HEK293 (cell line): ENCODE measurements at regions not wholly inside any gene's neighbourhood (a gene's known extent, or its start where the extent isn't known, plus 50 kb on each side); places are given as distances from the start of the nearest gene placed in this dataset.

ENCODE experiments used
- CTCF ChIA-PET: fragments of 350-600 bp; formaldehyde crosslinking; extraction: SDS; loops from one replicate; lab custom pipeline; 2021; ENCODE audit warnings: antibody characterized with exemption; lab: Yijun Ruan, JAX
- POLR2A ChIA-PET: fragments of 300-600 bp; formaldehyde crosslinking; extraction: SDS; loops from one replicate; lab custom pipeline; 2020; ENCODE audit warnings: antibody characterized with exemption, inconsistent platforms; lab: Yijun Ruan, JAX
- H3K27ac ChIP-seq: fragments of 200-500 bp; sonication (Bioruptor generic); 2 replicates; pipeline ENCODE4 v1.5.1; 2014; ENCODE audit warnings: low read depth, low read length, control low read depth, inconsistent platforms; ENCODE audit errors: extremely low read depth
- H3K36me3 ChIP-seq, 2 experiments: fragments of 200-500 bp in 1 of 2; sonication (Bioruptor generic) in 1 of 2; 1 replicate in 1 of 2; 2 replicates in 1 of 2; pipeline ENCODE4 v1.5.1; 2014 to 2017; ENCODE audit warnings: inconsistent platforms in 2 of 2, low read length in 2 of 2; ENCODE audit not compliant: control insufficient read depth in 2 of 2, insufficient read depth in 1 of 2
- H3K4me1 ChIP-seq: fragments of 200-500 bp; sonication (Bioruptor generic); 2 replicates; pipeline ENCODE4 v1.5.1; 2014; ENCODE audit warnings: mild to moderate bottlenecking, low read length, inconsistent platforms; ENCODE audit not compliant: control insufficient read depth, insufficient read depth
- H3K4me3 ChIP-seq: 2 replicates; pipeline ENCODE4 v1.5.1; 2011; ENCODE audit warnings: low read depth, mild to moderate bottlenecking, control low read depth, low read length, moderate library complexity
- H3K9me3 ChIP-seq: fragments of 200-500 bp; sonication (Bioruptor generic); 2 replicates; pipeline ENCODE4 v1.5.1; 2014; ENCODE audit warnings: low read depth, low read length, inconsistent platforms; ENCODE audit not compliant: control insufficient read depth, insufficient read depth
- EGR2 ChIP-seq: fragments of 450-650 bp; formaldehyde crosslinking; IDR thresholded peaks from 2 replicates; pipeline ENCODE4 v1.5.1; 2016; ENCODE audit warnings: low read depth, missing biosample characterization, missing genetic modification characterization
- GFI1B ChIP-seq: fragments of 450-650 bp; formaldehyde crosslinking; IDR thresholded peaks from 2 replicates; pipeline ENCODE4 v1.5.1; 2016; ENCODE audit warnings: missing biosample characterization, missing genetic modification characterization
- MEIS1 ChIP-seq: sonication (generic); formaldehyde crosslinking; IDR thresholded peaks from 2 replicates; pipeline ENCODE4 v1.8.1; 2022; ENCODE audit warnings: missing genetic modification reagents, mild to moderate bottlenecking, borderline replicate concordance
- PRDM1 ChIP-seq: fragments of 450-650 bp; formaldehyde crosslinking; IDR thresholded peaks from 2 replicates; pipeline ENCODE4; 2016; ENCODE audit warnings: missing biosample characterization, missing genetic modification characterization
- RBAK ChIP-seq: fragments of 450-650 bp; formaldehyde crosslinking; IDR thresholded peaks from 2 replicates; pipeline ENCODE4 v1.5.1; 2016; ENCODE audit warnings: missing biosample characterization, missing genetic modification characterization
- TCF7L2 ChIP-seq: IDR thresholded peaks from 2 replicates; pipeline ENCODE4 v1.6.1; 2011; ENCODE audit warnings: low read depth, mild to moderate bottlenecking, inconsistent platforms, low read length, moderate library complexity, borderline replicate concordance
- ZFP37 ChIP-seq: fragments of 450-650 bp; formaldehyde crosslinking; IDR thresholded peaks from 2 replicates; pipeline ENCODE4 v1.5.1; 2016; ENCODE audit warnings: missing biosample characterization, missing genetic modification characterization
- ZFP41 ChIP-seq: fragments of 450-650 bp; formaldehyde crosslinking; IDR thresholded peaks from 2 replicates; pipeline ENCODE4 v1.5.1; 2016; ENCODE audit warnings: missing biosample characterization, missing genetic modification characterization, borderline replicate concordance
- ZNF202 ChIP-seq: fragments of 450-650 bp; formaldehyde crosslinking; IDR thresholded peaks from 2 replicates; pipeline ENCODE4 v1.5.1; 2016; ENCODE audit warnings: missing biosample characterization, missing genetic modification characterization, borderline replicate concordance
- ZNF223 ChIP-seq: fragments of 450-650 bp; formaldehyde crosslinking; IDR thresholded peaks from 2 replicates; pipeline ENCODE4 v1.5.1; 2016; ENCODE audit warnings: missing biosample characterization, missing genetic modification characterization
- ZNF23 ChIP-seq: fragments of 450-650 bp; formaldehyde crosslinking; IDR thresholded peaks from 2 replicates; pipeline ENCODE4 v1.5.1; 2016; ENCODE audit warnings: missing biosample characterization, missing genetic modification characterization, borderline replicate concordance
- ZNF514 ChIP-seq: fragments of 450-650 bp; formaldehyde crosslinking; IDR thresholded peaks from 2 replicates; pipeline ENCODE4 v1.5.1; 2016; ENCODE audit warnings: missing biosample characterization, missing genetic modification characterization
- ZNF521 ChIP-seq: fragments of 450-650 bp; formaldehyde crosslinking; IDR thresholded peaks from 2 replicates; pipeline ENCODE4 v1.5.1; 2017; ENCODE audit warnings: missing biosample characterization, mild to moderate bottlenecking, missing genetic modification characterization
- ZNF530 ChIP-seq: fragments of 450-650 bp; formaldehyde crosslinking; IDR thresholded peaks from 2 replicates; pipeline ENCODE4 v1.5.1; 2016; ENCODE audit warnings: low read depth, missing biosample characterization, missing genetic modification characterization
- ZNF558 ChIP-seq: fragments of 450-650 bp; formaldehyde crosslinking; IDR thresholded peaks from 2 replicates; pipeline ENCODE4 v1.5.1; 2016; ENCODE audit warnings: missing biosample characterization, missing genetic modification characterization
- ZNF610 ChIP-seq: fragments of 450-650 bp; formaldehyde crosslinking; IDR thresholded peaks from 2 replicates; pipeline ENCODE4 v1.5.1; 2016; ENCODE audit warnings: missing biosample characterization, missing genetic modification characterization, borderline replicate concordance
- ZNF626 ChIP-seq: fragments of 450-650 bp; sonication (Bioruptor Pico); formaldehyde crosslinking; IDR thresholded peaks from 2 replicates; pipeline ENCODE4 v1.5.1; 2018; ENCODE audit warnings: missing biosample characterization, missing genetic modification characterization, inconsistent platforms
- ZNF660 ChIP-seq: fragments of 450-650 bp; IDR thresholded peaks from 2 replicates; pipeline ENCODE4 v1.5.1; 2018; ENCODE audit warnings: missing biosample characterization, mild to moderate bottlenecking, missing genetic modification characterization
- ZSCAN16 ChIP-seq: fragments of 450-650 bp; formaldehyde crosslinking; IDR thresholded peaks from 2 replicates; pipeline ENCODE4 v1.5.1; 2016; ENCODE audit warnings: missing biosample characterization, missing genetic modification characterization
- ZSCAN23 ChIP-seq: fragments of 450-650 bp; formaldehyde crosslinking; IDR thresholded peaks from 2 replicates; pipeline ENCODE4 v1.5.1; 2016; ENCODE audit warnings: missing biosample characterization, missing genetic modification characterization
- TF ChIP-seq, protein P1 (sequence below): fragments of 450-650 bp; formaldehyde crosslinking; conservative IDR thresholded peaks from 2 replicates; pipeline ENCODE4 v1.5.1; 2016; ENCODE audit warnings: low read depth, missing biosample characterization, missing genetic modification characterization
- TF ChIP-seq, protein P2 (sequence below): fragments of 450-650 bp; formaldehyde crosslinking; IDR thresholded peaks from 2 replicates; pipeline ENCODE4 v1.5.1; 2016; ENCODE audit warnings: missing biosample characterization, missing genetic modification characterization
- TF ChIP-seq, protein P3 (sequence below): fragments of 450-650 bp; formaldehyde crosslinking; IDR thresholded peaks from 2 replicates; pipeline ENCODE4 v1.5.1; 2017; ENCODE audit warnings: missing biosample characterization, missing genetic modification characterization
- TF ChIP-seq, protein P4 (sequence below): fragments of 450-650 bp; formaldehyde crosslinking; IDR thresholded peaks from 2 replicates; pipeline ENCODE4 v1.5.1; 2016; ENCODE audit warnings: missing biosample characterization, missing genetic modification characterization
- TF ChIP-seq, protein P5 (sequence below): fragments of 450-650 bp; formaldehyde crosslinking; IDR thresholded peaks from 2 replicates; pipeline ENCODE4 v1.5.1; 2016; ENCODE audit warnings: missing biosample characterization, missing genetic modification characterization

DNA sequence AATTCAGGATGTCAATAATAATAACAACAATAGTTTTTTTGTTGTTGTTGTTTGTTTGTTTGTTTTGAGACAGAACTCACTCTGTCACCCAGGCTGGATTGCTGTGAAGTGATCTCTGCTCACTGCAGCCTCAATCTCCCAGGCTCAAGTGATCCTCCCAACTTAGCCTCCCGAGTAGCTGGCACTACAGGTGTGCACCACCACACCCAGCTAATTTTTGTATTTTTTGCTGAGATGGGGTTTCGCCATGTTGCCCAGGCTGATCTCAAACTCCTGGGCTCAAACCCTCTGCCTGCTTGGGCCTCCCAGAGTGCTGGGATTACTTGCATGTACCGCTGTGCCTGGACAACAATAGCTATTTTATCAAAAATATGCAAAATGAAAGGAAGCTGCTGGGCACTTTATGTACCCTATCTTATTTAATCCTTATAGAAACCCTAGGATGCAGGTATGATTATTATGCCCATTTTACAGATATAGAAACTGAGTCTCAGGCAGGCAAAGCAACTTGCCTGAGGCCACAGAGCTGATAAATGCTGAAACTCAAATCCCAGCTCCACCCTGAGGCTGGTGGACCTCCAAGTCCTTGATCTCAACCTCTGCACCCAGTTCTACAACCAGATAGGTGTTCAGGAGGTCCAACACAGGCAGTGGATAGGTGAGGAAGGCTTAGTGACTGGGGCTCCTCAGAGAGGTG is 57.4 kb upstream of the CTPS1 start (continued):
- TF ChIP-seq ZNF660 (tag by site-specific recombination) (no peak), ZSCAN23 (tag by site-specific recombination) (no peak), ZSCAN16 (tag by site-specific recombination) (no peak), ZNF521 (tag by site-specific recombination) (no peak), GFI1B (tag by site-specific recombination) (no peak)
- TF ChIP-seq, protein P1, sequence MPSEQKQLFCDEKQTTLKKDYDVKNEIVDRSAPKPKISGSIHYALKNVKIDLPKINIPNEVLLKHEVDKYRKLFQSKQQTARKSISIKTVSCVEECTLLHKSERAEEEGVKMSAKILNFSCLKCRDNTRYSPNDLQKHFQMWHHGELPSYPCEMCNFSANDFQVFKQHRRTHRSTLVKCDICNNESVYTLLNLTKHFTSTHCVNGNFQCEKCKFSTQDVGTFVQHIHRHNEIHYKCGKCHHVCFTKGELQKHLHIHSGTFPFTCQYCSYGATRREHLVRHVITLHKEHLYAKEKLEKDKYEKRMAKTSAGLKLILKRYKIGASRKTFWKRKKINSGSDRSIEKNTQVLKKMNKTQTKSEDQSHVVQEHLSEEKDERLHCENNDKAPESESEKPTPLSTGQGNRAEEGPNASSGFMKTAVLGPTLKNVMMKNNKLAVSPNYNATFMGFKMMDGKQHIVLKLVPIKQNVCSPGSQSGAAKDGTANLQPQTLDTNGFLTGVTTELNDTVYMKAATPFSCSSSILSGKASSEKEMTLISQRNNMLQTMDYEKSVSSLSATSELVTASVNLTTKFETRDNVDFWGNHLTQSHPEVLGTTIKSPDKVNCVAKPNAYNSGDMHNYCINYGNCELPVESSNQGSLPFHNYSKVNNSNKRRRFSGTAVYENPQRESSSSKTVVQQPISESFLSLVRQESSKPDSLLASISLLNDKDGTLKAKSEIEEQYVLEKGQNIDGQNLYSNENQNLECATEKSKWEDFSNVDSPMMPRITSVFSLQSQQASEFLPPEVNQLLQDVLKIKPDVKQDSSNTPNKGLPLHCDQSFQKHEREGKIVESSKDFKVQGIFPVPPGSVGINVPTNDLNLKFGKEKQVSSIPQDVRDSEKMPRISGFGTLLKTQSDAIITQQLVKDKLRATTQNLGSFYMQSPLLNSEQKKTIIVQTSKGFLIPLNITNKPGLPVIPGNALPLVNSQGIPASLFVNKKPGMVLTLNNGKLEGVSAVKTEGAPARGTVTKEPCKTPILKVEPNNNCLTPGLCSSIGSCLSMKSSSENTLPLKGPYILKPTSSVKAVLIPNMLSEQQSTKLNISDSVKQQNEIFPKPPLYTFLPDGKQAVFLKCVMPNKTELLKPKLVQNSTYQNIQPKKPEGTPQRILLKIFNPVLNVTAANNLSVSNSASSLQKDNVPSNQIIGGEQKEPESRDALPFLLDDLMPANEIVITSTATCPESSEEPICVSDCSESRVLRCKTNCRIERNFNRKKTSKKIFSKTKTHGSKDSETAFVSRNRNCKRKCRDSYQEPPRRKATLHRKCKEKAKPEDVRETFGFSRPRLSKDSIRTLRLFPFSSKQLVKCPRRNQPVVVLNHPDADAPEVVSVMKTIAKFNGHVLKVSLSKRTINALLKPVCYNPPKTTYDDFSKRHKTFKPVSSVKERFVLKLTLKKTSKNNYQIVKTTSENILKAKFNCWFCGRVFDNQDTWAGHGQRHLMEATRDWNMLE (tag by site-specific recombination): no peak

DNA sequence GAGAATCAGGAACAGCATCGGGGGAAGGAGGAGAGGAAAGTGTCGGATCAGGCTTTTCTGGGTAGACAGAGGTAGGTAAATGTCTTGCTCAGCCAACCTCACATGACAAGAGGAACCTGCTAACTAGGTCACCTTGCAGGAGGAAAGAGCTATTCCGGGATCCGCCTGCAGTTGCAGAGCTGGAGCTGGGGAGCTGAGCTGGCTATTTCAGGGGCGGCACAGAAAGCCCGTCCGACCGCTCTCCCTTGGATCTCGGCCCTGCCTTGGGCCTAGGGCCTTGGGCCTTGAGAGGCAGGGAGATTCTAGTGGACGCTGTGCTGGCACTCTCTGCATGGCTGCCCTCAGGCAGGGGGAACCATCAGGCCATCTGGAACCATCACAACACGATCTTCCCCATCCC is 56.5 kb upstream of the CTPS1 start:
- Histone ChIP-seq H3K4me3 (no peak overlapping the region), H3K4me1 (no peaks in the 10 kb centered on the region), H3K36me3 (no peaks in the 10 kb centered on the region), H3K27ac (no peak overlapping the region), H3K9me3 (no peaks in the 10 kb centered on the region)
- TF ChIP-seq, protein P2, sequence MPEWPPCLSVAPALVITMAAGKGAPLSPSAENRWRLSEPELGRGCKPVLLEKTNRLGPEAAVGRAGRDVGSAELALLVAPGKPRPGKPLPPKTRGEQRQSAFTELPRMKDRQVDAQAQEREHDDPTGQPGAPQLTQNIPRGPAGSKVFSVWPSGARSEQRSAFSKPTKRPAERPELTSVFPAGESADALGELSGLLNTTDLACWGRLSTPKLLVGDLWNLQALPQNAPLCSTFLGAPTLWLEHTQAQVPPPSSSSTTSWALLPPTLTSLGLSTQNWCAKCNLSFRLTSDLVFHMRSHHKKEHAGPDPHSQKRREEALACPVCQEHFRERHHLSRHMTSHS (tag by site-specific recombination): no peak
- TF ChIP-seq RBAK: no peak
- no peak for TF ChIP-seq ZNF202 (tag by site-specific recombination)
- TF ChIP-seq, protein P3, sequence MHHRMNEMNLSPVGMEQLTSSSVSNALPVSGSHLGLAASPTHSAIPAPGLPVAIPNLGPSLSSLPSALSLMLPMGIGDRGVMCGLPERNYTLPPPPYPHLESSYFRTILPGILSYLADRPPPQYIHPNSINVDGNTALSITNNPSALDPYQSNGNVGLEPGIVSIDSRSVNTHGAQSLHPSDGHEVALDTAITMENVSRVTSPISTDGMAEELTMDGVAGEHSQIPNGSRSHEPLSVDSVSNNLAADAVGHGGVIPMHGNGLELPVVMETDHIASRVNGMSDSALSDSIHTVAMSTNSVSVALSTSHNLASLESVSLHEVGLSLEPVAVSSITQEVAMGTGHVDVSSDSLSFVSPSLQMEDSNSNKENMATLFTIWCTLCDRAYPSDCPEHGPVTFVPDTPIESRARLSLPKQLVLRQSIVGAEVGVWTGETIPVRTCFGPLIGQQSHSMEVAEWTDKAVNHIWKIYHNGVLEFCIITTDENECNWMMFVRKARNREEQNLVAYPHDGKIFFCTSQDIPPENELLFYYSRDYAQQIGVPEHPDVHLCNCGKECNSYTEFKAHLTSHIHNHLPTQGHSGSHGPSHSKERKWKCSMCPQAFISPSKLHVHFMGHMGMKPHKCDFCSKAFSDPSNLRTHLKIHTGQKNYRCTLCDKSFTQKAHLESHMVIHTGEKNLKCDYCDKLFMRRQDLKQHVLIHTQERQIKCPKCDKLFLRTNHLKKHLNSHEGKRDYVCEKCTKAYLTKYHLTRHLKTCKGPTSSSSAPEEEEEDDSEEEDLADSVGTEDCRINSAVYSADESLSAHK (tag by site-specific recombination): no peak
- no peak for TF ChIP-seq ZNF626 (tag by site-specific recombination)
- TF ChIP-seq ZNF514: no peak
- no peak for TF ChIP-seq ZNF610 (tag by site-specific recombination)
- TF ChIP-seq PRDM1 (tag by site-specific recombination): no peak
- TF ChIP-seq, protein P4, sequence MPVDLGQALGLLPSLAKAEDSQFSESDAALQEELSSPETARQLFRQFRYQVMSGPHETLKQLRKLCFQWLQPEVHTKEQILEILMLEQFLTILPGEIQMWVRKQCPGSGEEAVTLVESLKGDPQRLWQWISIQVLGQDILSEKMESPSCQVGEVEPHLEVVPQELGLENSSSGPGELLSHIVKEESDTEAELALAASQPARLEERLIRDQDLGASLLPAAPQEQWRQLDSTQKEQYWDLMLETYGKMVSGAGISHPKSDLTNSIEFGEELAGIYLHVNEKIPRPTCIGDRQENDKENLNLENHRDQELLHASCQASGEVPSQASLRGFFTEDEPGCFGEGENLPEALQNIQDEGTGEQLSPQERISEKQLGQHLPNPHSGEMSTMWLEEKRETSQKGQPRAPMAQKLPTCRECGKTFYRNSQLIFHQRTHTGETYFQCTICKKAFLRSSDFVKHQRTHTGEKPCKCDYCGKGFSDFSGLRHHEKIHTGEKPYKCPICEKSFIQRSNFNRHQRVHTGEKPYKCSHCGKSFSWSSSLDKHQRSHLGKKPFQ (tag by site-specific recombination): no peak
- no peak for TF ChIP-seq EGR2 (tag by site-specific recombination)
- no peak for TF ChIP-seq ZNF223 (tag by site-specific recombination)
- no peak for TF ChIP-seq ZFP41
- TF ChIP-seq TCF7L2: no peak
- TF ChIP-seq ZFP37 (tag by site-specific recombination): no peak
- no peak for TF ChIP-seq ZNF530
- no peak for TF ChIP-seq ZNF558
- no peak for TF ChIP-seq MEIS1
- no peak for TF ChIP-seq ZNF23
- TF ChIP-seq, protein P5, sequence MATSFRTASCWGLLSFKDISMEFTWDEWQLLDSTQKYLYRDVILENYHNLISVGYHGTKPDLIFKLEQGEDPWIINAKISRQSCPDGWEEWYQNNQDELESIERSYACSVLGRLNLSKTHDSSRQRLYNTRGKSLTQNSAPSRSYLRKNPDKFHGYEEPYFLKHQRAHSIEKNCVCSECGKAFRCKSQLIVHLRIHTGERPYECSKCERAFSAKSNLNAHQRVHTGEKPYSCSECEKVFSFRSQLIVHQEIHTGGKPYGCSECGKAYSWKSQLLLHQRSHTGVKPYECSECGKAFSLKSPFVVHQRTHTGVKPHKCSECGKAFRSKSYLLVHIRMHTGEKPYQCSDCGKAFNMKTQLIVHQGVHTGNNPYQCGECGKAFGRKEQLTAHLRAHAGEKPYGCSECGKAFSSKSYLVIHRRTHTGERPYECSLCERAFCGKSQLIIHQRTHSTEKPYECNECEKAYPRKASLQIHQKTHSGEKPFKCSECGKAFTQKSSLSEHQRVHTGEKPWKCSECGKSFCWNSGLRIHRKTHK (tag by site-specific recombination): no peak
- CTCF ChIA-PET: interaction anchor here (1.2 to 1.9 kb wide), 4 partner anchors 26 to 148 kb away, joined by 3 to 4 read pairs (median 4); no protein-coding TSS in a partner anchor
- POLR2A ChIA-PET: no interaction called here
